ENCODE measurements at regions not wholly inside any gene's neighbourhood (a gene's known extent, or its start where the extent isn't known, plus 50 kb on each side); places are given as distances from the start of the nearest gene placed in this dataset.

- TF ChIP-seq CTCF (IDR thresholded peaks at IDR 0.05) = no peak
- TF ChIP-seq POLR2A (IDR thresholded peaks at IDR 0.05) = no peak
Measured at GRCh38 chr10:107453561-107453960, 289.1 kb upstream of the SORCS1 start.

All from ovary (tissue), 3 donors.